ENCODE measurements at regions not wholly inside any gene's neighbourhood (a gene's known extent, or its start where the extent isn't known, plus 50 kb on each side); places are given as distances from the start of the nearest gene placed in this dataset.
A peak's percentile ranks its signal among the peaks of the same experiment; 100 is the strongest.
"Not testable (repeated sequence)": the region's sequence is repeated elsewhere in the genome, so short reads cannot be mapped to it uniquely, and the experiment has no call there.

DNA sequence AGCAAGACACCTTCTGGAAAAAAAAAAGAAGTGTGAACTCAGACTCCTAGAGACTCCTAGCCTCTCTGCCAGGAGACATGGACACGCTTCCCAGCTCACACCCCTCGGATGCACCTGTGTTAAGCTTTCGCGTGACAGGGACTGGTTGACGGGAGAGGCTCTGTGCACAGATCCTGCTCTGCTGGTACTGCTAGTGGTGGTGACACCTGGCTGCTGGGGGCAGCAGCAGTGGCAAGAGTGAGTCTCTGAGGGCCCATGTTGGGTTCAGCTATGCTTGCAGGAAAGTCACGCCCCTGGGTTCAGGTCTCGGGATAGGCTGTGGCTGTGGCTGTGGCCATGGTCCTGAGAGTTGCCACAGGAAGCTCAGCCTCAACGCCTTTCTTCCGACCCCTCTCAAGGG is 81.1 kb downstream of the XRCC2 start:
- no peak for DNase-seq

DNA sequence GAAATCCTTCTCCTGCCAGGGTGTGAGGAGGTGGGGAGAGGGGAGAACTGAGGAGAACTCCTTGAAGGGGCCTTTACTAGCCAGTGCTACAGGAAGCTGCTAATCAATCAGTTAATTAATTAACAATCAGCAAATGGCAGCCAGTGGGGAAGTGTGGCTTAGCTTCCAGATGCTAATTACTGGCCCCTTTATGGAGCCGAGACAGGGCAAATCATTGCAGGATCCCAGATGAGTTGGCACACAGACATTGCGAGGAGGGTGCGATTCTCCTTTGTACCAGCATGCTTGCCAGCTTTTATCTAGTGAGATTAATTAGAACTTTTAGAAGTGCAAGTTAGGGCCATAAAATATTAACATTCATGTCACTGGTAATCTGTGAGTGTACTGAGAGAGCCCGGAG is 84.0 kb downstream of the XRCC2 start:
- DNase-seq, result no peak

DNA sequence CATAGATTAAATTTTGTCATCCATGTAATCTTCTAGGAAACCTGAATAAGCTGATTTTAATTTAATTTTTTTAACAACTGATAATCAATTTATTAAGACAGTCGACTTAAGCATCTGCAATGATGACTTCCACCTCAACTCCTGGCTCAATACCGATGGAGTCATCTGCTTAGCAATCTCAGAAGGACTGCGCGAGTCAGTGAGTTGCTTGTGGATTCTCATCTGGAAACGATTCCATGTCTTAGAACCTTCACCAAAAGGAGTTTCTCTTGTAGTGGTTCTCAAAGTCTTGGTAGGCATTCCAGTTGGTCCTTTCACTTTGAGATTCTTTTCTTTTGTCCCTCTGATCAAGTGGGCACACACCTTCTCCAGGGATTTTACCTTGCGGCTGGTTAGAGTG is 85.5 kb downstream of the XRCC2 start:
- no peak for DNase-seq

DNA sequence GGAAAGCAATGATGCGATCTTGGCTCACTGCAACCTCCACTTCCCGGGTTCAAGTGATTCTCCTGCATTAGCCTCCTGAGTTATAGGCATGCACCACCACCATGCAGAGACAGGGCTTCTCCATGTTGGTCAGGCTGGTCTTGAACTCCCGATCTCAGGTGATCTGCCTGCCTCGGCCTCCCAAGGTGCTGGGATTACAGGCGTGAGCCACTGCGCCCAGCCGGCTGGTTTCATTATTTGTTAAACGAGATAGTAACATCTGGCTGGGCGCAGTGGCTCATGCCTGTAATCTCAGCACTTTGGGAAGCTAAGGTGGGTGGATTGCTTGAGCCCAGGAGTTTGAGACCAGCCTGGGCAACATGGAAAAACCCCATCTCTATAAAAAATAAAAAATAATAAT is 86.1 kb downstream of the XRCC2 start:
- not testable (repeated sequence) for DNase-seq

DNA sequence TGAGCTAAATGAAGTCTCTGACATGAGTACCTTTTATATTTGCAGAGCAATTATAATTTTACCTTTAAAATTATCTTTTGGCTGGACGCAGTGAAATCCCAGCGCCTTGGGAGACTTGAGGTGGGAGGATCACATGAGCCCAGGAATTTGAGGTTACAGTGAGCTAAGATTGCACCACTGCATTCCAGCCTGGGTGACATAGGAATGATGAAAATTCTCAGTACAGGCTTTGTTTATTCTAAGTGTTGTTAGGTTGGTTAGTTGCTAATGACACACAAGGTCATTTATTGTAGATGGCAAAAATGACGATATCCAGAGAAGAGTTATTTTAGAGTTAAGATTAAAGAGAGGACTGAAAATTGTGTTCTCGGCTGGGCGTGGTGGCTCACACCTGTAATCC is 87.6 kb downstream of the XRCC2 start:
- DNase-seq, result no peak

DNA sequence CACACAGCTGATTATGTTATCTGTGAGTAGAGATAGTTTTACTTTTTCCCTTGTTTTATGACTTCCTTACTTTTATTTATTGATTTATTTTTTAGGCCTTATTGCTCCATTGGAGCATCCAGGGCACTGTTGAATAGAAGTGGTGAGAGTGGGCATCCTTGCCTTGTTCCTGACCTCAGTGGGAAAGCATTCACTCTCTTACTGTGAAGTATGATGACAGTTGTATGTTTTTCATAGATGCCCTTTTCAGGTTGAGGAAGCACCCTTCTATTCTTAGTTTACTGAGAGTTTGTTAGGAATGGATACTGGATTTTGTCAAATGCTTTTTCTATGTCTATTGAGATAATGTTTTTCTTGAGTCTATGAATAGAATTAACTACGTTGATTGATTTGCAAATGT is 88.6 kb downstream of the XRCC2 start:
- no peak for DNase-seq

DNA sequence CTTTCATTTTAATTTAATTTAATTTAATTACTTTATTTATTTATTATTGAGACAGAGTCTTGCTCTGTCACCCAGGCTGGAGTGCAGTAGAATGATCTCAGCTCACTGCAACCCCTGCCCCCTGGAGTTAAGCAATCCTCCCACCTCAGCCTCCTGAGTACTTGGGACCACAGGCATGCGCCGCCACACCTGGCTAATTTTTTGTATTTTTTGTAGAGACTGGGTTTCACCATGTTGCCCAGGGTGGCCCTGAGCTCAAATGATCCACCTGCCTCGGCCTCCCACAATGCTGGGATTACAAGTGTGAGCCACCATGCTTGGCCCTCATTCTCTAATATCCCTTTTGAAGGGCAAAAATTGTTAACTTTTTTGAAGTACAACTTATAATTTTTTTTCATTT is 92.9 kb downstream of the XRCC2 start:
- DNase-seq, result no peak

DNA sequence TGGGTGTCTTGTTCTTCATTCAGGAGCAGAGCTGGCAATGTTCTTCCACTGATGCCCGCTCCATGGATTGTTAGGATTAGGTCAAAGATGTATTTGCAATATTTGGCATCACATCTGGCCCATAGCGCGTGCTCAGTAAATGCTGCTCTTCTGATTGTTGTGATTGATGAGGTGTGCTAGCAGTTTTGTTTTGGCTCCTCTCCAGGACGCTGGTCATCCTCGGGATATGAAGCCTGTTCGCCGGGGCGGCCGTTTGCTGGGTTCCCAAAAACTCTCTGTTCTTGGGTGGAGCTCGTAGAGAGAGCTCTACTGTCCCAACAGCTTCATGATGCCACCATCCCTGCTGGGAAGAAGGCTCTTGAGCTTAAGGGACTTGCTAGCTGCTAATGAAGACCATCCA is 96.9 kb downstream of the XRCC2 start:
- no peak for DNase-seq

DNA sequence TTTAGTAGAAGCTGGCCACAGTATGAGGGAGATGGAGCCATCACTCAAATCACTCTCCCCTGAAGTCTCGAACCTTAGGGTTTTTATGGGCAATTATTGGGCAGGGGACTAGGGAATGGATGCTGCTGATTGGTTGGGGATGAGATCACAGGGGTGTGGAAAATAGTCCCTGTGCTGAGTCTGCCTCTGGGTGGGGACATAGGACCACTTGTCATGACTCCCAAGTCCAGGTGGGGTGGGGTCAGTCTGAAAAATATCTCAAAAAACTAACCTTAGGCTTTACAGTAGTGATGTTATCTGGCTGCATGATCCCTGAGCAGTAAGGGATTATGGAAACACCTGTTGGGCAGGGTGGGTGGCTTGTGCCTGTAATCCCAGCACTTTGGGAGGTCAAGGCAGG is 98.6 kb downstream of the XRCC2 start:
- no peak for DNase-seq

DNA sequence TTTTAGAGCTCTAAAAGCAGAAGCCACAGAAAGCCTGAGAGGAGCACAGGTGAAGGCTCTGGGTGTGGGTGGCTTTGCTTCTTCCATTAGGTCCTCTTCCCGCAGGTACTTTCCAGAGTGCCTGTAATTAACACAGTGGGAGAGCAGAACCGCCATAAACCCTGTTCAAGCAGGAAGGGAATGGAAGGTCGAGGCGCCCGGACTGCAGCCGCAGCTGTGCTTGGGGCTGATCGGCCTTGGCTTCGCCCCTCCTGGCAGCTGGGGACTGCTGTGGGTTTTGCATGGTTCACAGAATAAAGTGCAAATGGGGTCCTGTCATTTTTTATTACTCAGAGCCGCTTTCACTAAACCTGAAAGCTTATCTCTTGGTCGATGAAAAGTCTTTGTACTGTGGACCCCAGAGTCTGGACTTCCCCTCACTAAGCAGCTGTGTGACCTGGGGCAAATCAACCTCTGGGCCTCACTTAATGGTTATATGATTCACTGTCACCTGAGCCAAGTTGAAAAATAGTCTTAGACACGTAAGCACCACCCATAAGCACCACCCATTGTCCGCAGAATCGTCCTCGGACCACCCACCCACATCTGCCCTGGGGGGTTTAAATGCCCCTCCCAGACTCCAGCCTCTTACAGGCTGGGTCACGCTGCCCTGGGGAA is 100.9 kb downstream of the XRCC2 start:
- DNase-seq, result peak; percentile 21

DNA sequence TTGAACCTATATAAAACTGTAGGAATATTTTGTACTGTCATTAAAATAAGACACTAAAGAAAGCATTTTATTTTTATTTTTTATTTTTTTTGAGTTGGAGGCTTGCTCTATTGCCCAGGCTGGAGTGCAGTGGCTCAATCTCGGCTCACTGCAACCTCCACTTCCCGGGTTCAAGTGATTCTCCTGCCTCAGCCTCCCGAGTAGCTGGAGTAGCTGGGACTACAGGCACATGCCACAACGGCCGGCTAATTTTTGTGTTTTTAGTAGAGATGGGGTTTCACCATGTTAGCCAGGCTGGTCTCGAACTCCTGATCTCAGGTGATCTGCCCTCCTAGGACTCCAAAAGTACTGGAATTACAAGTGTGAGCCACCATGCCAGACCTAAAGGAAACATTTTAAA is 102.8 kb downstream of the XRCC2 start:
- not testable (repeated sequence) for DNase-seq

DNA sequence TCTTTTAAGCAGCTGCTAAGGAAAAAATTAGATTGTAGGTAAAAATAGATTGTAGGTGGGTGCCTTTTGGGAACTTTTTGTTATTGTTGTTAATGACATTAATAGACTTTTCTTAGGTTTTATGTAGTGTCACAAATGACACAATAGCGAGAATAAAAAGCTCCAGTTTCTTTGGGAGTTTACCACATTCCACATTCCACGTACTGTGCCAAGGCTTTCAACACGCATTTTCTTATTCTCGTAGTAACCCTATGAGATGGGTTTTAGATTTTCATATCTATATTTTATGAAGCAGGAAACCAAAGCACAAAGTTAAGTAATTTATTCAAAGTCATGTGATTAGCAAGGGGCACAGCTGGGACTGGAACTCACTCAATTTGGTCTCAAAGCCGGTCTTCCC is 103.8 kb downstream of the XRCC2 start:
- DNase-seq, result no peak

DNA sequence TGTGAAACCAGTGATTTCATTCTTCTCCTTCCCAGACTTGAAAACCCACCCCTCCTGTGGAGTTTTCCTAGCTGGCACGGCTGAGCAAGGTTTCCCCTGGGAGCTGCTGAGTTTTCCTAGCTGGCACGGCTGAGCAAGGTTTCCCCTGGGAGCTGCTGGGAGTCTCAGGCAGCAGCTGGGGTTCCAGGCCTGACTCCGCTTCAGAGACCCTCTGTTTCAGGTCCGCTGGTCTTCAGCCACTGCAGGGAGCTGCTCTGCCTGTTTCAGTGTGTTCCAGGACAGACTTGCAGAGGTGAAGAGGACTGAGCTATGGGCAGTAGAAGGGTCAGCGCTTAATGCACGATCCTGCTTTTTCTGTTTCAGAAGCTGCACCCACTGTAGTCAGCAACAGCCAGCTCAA is 104.9 kb downstream of the XRCC2 start:
- no peak for DNase-seq

DNA sequence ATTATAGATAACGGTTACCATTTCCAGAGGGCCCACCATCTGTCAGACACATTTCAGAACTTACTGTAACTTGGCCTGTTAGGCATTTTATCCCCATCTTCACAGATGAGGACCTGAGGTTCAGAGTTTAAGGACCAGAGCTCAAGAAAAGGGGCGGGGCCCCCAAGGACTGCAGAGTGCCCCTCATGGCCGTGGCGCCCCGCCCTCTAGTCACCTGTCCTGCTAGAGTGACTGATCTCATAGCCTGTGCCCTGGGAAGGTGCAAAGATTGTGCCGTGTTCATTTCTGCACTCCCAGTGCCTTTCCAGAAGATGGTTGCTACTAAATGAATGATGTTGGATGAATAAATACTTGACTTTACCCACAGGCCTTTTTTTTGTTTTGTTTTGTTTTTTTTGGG is 107.0 kb downstream of the XRCC2 start:
- no peak for DNase-seq

DNA sequence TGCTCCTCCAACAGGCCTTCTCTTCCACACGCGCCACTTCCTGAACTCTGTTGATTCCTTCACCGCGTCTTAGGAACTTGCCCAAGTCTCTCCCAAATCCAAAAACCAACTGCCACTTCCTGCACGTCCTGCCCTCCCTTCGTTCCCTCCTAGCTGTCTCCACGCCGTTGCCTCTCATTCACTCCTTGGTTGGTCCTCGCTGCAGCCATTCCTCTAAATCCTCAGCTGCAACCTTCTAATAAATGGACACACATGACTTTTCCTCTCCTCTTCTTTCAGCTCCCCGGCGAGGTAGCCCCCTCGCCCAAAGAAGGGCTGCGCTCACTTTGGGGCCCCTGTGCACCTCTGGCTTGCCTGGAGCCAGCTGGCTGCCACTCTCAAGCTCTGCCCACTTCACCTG is 110.2 kb downstream of the XRCC2 start:
- DNase-seq, result no peak

DNA sequence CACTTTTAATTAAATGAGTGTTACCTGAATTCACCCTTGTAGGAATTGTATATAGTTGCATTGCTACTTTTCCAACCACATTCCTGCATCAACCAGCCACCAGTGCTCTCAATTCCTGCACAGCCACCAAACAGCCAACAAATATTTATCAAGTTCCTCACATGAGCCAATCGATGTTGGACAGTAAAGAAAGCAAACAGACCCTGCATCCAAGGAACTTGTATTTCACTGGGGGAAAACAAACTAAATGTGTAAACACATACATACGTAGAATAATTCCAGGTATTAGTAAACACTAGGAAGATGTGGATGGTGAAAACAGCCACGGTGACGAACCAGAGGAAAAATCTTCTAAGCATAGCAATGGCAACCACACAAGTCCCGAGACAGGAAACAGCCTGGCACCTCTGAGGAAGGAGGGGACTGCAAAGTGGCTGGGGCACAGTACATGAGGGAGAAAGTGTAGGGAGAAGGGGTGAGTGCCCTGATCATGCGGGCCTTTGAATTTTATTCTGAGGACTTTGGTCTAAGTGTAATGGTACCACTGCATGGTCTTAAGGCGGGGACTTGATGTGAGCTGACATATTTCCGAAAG is 111.2 kb downstream of the XRCC2 start:
- no peak for DNase-seq

DNA sequence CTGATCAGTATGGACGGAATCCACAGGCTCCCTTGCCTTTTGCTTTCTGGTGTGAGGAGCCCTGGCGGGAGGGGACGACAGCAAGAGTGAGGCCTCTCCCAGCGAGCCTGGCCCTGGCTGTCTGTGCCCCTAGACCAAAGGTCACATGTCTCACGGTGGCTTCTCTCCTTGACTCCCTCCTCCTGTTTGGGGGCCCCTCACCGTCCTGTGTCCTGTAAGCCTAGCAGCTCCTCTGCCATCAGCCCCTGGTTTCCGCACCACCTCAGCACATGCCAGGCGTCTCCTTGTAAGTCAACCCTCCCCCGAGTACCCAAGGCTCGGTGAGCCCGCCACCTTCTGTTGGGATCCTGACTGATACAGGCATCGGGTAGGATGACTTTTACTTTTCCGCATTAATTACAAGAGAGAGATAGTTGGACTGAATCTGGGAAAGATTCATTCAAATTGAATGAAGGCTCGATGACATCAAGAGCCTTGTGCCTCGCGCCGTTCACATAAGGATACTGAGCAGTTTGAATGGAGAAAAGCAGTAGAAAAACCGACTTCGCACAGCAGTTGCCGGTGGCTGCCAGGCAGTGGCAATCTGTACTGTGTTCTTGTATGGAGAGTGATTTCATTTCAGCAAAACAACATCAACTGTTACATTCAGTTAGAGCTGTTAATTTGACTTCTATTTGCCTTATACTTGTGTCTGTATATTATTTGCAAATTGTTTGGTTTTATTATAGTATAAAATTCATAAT is 119.8 kb downstream of the XRCC2 start:
- DNase-seq, result no peak

DNA sequence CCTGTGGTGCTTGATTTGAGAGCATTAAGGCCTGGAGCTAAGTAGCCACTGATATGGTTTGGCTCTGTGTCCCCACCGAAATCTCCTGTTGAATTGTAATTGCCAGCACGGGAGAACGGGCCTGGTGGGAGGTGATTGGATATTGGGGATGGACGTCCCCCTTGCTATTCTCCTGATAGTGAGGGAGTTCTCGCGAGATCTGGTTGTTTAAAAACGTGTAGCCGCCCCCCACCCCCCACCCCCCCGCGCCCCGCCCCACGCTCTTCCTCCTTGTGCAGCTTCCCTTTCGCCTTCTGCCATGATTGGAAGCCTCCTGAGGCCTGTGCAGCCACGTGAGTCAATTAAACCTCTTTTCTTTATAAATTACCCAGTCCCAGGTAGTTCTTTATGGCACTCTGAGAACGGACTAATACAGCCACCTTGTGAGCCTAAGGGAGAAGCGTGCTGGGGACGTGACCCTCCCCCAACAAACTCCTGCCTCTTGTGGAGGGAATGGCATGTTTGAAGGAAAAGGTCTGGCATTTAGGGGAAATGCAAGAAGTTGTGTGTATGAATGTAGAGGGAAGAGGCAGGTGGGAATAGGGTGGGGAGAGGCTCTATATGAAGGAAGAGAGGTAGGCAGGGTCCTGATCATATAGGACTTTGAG is 118.0 kb upstream of the KMT2C start:
- DNase-seq, result no peak

DNA sequence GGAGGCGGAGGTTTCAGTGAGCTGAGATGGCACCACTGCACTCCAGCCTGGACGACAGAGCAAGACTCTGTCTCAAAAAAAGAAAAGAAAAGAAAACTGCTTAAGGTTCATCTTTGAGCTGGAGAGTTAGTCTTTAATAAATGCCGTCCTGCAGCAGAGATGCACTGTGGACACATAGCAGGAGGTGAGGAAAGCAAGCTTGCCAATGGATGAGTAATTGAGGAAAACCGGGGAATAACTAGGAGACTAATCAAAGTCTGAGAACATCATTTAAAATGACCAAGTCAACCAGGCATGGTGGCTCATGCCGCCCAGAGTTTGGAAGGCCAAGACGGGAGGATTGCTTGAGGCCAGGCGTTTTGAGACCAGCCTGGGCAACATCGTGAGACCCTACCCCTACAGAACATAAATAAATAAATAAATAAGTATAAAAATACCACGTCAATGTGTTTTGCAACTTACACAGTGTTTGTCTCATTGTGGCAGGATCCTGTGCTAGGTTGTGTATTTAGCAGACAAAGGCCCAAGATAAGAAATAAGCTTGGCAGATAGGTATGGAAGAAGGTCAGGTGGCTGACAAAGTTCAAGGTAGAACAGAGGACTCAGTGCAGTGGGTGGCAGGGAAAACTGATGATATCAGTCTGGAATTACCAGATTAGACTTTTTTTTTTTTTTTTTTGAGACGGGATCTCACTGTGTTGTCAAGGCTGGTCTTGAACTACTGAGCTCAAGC is 115.7 kb upstream of the KMT2C start:
- DNase-seq, result no peak

DNA sequence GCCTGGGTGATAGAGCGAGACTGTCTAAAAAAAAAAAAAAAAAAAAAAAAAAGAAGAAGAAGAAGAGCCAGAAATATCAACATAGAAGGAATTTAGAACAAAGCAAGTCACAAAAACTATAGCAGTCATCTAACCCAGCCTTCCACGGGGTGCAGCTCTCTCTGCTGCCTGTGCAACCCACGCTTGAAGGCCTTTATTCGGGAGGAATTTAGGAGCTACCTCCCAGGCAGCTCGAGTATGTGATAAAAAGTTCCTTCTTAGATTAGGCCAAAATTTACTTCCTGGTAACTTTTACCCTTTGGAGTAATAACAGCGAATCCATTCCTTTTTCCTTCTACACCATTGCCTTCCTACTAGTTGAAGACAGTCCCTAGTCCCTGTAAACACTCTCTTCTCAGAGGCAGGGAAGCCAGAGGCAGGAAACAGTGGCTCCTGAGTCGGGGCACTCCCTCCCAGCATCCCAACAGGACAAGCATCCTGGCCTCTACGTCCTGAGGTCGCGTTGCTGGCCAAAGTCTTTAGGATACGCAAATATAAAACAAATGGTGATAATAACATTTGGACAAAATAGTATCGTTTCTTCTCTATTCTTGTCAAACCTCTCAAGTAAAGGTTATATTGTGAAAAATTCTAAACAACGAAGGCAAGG is 109.3 kb upstream of the KMT2C start:
- no peak for DNase-seq

DNA sequence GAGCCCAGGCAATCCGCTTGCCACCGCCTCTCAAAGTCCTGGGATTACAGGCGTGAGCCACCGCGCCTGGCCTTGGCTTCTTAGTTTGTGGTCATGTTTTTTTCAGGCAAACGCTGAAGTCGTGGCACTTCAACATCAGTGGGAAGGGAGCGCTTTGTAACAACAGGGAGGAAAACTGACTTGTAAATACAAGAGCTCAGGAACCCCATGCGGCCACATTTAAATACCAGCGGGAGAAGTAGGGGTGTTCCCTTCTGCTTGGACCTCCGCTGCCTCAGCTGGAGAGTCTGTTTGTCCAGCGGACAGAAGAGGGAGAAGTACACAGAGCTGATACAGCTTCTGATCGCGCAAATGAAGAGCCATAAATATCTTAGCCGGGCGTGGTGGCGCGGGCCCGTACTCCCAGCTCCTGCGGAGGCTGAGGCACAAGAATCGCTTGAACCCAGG is 108.7 kb upstream of the KMT2C start:
- DNase-seq, result no peak

DNA sequence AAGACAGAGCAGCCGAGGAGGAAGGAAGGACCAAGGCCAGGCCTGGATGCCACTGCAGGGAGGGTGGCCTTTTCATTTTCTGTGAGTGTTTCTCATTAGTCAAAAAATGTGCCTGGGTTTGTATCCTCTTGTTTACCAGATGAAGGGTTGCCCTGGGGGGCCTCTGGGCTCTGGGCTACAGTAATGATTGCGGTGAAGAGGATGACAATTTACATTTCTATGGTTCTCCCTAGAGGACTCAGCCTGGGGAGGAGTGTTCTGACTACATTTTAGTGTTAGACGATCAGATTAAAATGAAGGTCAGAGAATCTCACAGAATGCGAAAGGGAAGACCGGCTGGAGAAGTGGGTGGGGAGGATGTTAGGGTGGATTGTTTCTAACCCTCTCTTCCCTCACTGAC is 108.0 kb upstream of the KMT2C start:
- DNase-seq, result no peak
